Heart left ventricle (tissue), 16 donors: ENCODE measurements at regions not wholly inside any gene's neighbourhood (a gene's known extent, or its start where the extent isn't known, plus 50 kb on each side); places are given as distances from the start of the nearest gene placed in this dataset.

ENCODE experiments used
- ATAC-seq, 4 donors: fragments of 200-7000 bp; cut with Tn5 transposase; one replicate each; pipeline ENCODE4 v1.9.1; 2020 to 2022; ENCODE audit warnings: moderate library complexity in 4 of 4, mild to moderate bottlenecking in 3 of 4, moderate number of reproducible peaks in 1 of 4
- DNase-seq, 5 donors: peaks; one replicate each; pipeline ENCODE4 v3.0.0-alpha.2; 2020
- H3K27ac ChIP-seq, 12 donors: fragments of 200-600 bp; sonication (generic) in 4 of 12; one replicate each; pipeline versions ENCODE4 v1.5.0 to v1.8.0; 2016 to 2022; ENCODE audit warnings: mild to moderate bottlenecking in 2 of 12
- H3K27me3 ChIP-seq, 9 donors: fragments of 200-600 bp; sonication (generic) in 2 of 9; one replicate each; pipeline versions ENCODE4 v1.5.1 to v1.8.0; 2016 to 2022; ENCODE audit warnings: mild to moderate bottlenecking in 3 of 9
- H3K36me3 ChIP-seq, 9 donors: fragments of 200-600 bp; sonication (generic) in 2 of 9; one replicate each; pipeline versions ENCODE4 v1.5.0 to v1.8.0; 2018 to 2022; ENCODE audit warnings: mild to moderate bottlenecking in 2 of 9
- H3K4me1 ChIP-seq, 12 donors: fragments of 200-600 bp; sonication (generic) in 4 of 12; one replicate each; pipeline versions ENCODE4 v1.5.0 to v1.8.0; 2016 to 2022; ENCODE audit warnings: mild to moderate bottlenecking in 3 of 12
- H3K4me3 ChIP-seq, 12 donors: fragments of 200-600 bp; sonication (generic) in 4 of 12; one replicate each; pipeline versions ENCODE4 v1.5.0 to v1.8.0; 2017 to 2022; ENCODE audit warnings: mild to moderate bottlenecking in 9 of 12, moderate library complexity in 4 of 12
- H3K9me3 ChIP-seq, 12 donors: fragments of 200-600 bp; sonication (generic) in 4 of 12; one replicate each; pipeline versions ENCODE4 v1.5.0 to v1.8.0; 2016 to 2022; ENCODE audit warnings: mild to moderate bottlenecking in 1 of 12
- CTCF ChIP-seq, 12 donors: fragments of 200-600 bp; sonication (generic) in 4 of 12; IDR thresholded peaks; one replicate each; pipeline versions ENCODE4 v1.5.0 to v1.8.0; 2018 to 2022; ENCODE audit warnings: antibody characterized with exemption in 12 of 12, mild to moderate bottlenecking in 5 of 12
- POLR2A ChIP-seq, 2 donors: fragments of 450-650 bp; IDR thresholded peaks; one replicate each; pipeline ENCODE4 v1.6.1; 2017; ENCODE audit warnings: antibody characterized with exemption in 2 of 2, mild to moderate bottlenecking in 2 of 2, moderate library complexity in 2 of 2
- WGBS, 4 donors: extraction: QIAGEN DNeasy Blood & Tissue Kit in 2 of 4; methylation state at CpG; one replicate each; pipeline versions ENCODE4 v1.1.5 to v1.1.7; 2013 to 2018; 5-methylcytosine and 5-hydroxymethylcytosine counted together
- intact Hi-C, 10 donors: fragments of 100-400 bp; cut with DNase I; formaldehyde crosslinking; loops; one replicate each; pipeline versions ENCODE4 v1.11.1 to v1.14.2; 2022
- donor health status: ischemic (EF 13 %, LVEDD 7.1; RV severe dilation, severe dysfunction).
- donor health status: healthy with polysubstance abuse.
- donor health status: DM: no; HTN: yes; CAD: no.
- donor health status: DM: no; HTN: no; CAD: no.
- donor health status: ischemic (EF 25% LVEDD 6.9; RV normal size, moderate dysfunction).
- donor health status: ischemic (EF 25% LVEDD 5.7; RV mildly dilated, moderate dysfunction).
- donor health status: healthy.
- donor health status: DM: yes; HTN: yes; CAD: no.
- donor health status: ischemic (EF 35%, LVEDD 5.7; RV mildly dilated, moderate dysfunction).
- donor health status: nonischemic (EF 11% LVEDD 7.7; RV severe dilation, severe dysfunction).
- donor health status: DM: yes; HTN: yes; CAD: no.
- donor health status: PGD.
- donor health status: ischemic (EF 29% LVEDD 5.4; RV normal size, mild dysfunction).
- donor health status: nonischemic (EF 23%, LVEDD 6.1; RV moderate dilation, normal function).

- Histone ChIP-seq H3K9me3 (no peaks in the 10 kb centered on the region), H3K4me3 (no peak overlapping the region), H3K36me3 (no peaks in the 10 kb centered on the region), H3K27me3 (no peaks in the 10 kb centered on the region), H3K27ac (no peak overlapping the region), H3K4me1 (peaks cover 0 to 3% (median 0%) of the 10 kb centered on the region in 12 donors)
- 40 to 71% (median 56%) methylated on average over 2 of the region's 2 CpGs for WGBS, 4 donors
- TF ChIP-seq CTCF (IDR thresholded peaks at IDR 0.05) (no peak), POLR2A (IDR thresholded peaks at IDR 0.05) (no peak)
- intact Hi-C loops, result no loop called here
- no peak for DNase-seq
- ATAC-seq, result no peak
These were observed 238.0 kb downstream of the POSTN start for GRCh38 chr13:37360556-37360955.

GRCh38 chr13:37357548-37357947 is 241.0 kb downstream of the POSTN start:
- H3K9me3 ChIP-seq, result no peaks in the 10 kb centered on the region
- TF ChIP-seq CTCF (IDR thresholded peaks at IDR 0.05), result no peak
- TF ChIP-seq POLR2A (IDR thresholded peaks at IDR 0.05), result no peak
- H3K4me1 ChIP-seq, result no peaks in the 10 kb centered on the region
- H3K36me3 ChIP-seq, result no peaks in the 10 kb centered on the region
- ATAC-seq (no peak), DNase-seq (no peak)
- no peak overlapping the region for H3K4me3 ChIP-seq
- WGBS, 4 donors, result 79 to 96% (median 92%) methylated on average over 1 of the region's 1 CpG
- no peak overlapping the region for H3K27ac ChIP-seq
- intact Hi-C loops, result no loop called here
- H3K27me3 ChIP-seq, result no peaks in the 10 kb centered on the region

- H3K27ac ChIP-seq, result no peak overlapping the region
- intact Hi-C loops, result no loop called here
- ATAC-seq (no peak), DNase-seq (no peak)
- H3K9me3 ChIP-seq, result peaks cover 0 to 4% (median 0%) of the 10 kb centered on the region in 12 donors
- no peaks in the 10 kb centered on the region for H3K36me3 ChIP-seq
- no peaks in the 10 kb centered on the region for H3K4me1 ChIP-seq
- no peak overlapping the region for H3K4me3 ChIP-seq
- 80 to 86% (median 82%) methylated on average over 4 of the region's 4 CpGs for WGBS, 4 donors
- no peaks in the 10 kb centered on the region for H3K27me3 ChIP-seq
- no peak for TF ChIP-seq CTCF (IDR thresholded peaks at IDR 0.05)
- no peak for TF ChIP-seq POLR2A (IDR thresholded peaks at IDR 0.05)
These were observed 244.7 kb downstream of the POSTN start for GRCh38 chr13:37353911-37354310.

- Histone ChIP-seq H3K4me3 (no peak overlapping the region), H3K9me3 (peaks cover 0 to 17% (median 0%) of the 10 kb centered on the region in 12 donors), H3K36me3 (no peaks in the 10 kb centered on the region), H3K4me1 (peaks cover 0 to 4% (median 0%) of the 10 kb centered on the region in 12 donors), H3K27me3 (no peaks in the 10 kb centered on the region), H3K27ac (no peak overlapping the region)
- TF ChIP-seq POLR2A (IDR thresholded peaks at IDR 0.05) (no peak), CTCF (IDR thresholded peaks at IDR 0.05) (no peak)
- ATAC-seq, result no peak
- WGBS, 4 donors, result 88 to 94% (median 92%) methylated on average over 2 of the region's 2 CpGs
- intact Hi-C loops, result no loop called here
- no peak for DNase-seq
These were observed 245.7 kb upstream of the CSNK1A1L start for GRCh38 chr13:37351211-37351610.
